ENCODE measurements at regions not wholly inside any gene's neighbourhood (a gene's known extent, or its start where the extent isn't known, plus 50 kb on each side); places are given as distances from the start of the nearest gene placed in this dataset.
"Not testable (repeated sequence)": the region's sequence is repeated elsewhere in the genome, so short reads cannot be mapped to it uniquely, and the experiment has no call there.

- no peak for DNase-seq
Observed at GRCh38 chr2:200102971-200103370, 147.6 kb downstream of the MAIP1 start.

GRCh38 chr2:200104015-200104414, 148.6 kb downstream of the MAIP1 start:
- no peak for DNase-seq

GRCh38 chr2:200107514-200108217, 152.3 kb downstream of the MAIP1 start:
- no peak for DNase-seq

GRCh38 chr2:200109421-200109820, 154.0 kb downstream of the MAIP1 start:
- DNase-seq = no peak

GRCh38 chr2:200110381-200110780, 155.0 kb downstream of the MAIP1 start:
- no peak for DNase-seq

- not testable (repeated sequence) for DNase-seq
Observed at GRCh38 chr2:200113016-200113799, 157.8 kb downstream of the MAIP1 start.

GRCh38 chr2:200119236-200119635, 163.9 kb downstream of the MAIP1 start:
- no peak for DNase-seq

- no peak for DNase-seq
Observed at GRCh38 chr2:200121931-200122330, 166.5 kb downstream of the MAIP1 start.

GRCh38 chr2:200122683-200123082, 167.3 kb downstream of the MAIP1 start:
- no peak for DNase-seq

GRCh38 chr2:200124665-200125368, 169.4 kb downstream of the MAIP1 start:
- not testable (repeated sequence) for DNase-seq

- no peak for DNase-seq
Observed at GRCh38 chr2:200125444-200126284, 170.3 kb downstream of the MAIP1 start.

GRCh38 chr2:200126285-200126670, 170.9 kb downstream of the MAIP1 start:
- not testable (repeated sequence) for DNase-seq

GRCh38 chr2:200126680-200127079, 171.3 kb downstream of the MAIP1 start:
- not testable (repeated sequence) for DNase-seq

GRCh38 chr2:200127848-200128247, 172.5 kb downstream of the MAIP1 start:
- DNase-seq = no peak

GRCh38 chr2:200128296-200128695, 172.9 kb downstream of the MAIP1 start:
- DNase-seq = no peak

GRCh38 chr2:200129721-200130462, 174.5 kb downstream of the MAIP1 start:
- no peak for DNase-seq

GRCh38 chr2:200130762-200131166, 175.4 kb downstream of the MAIP1 start:
- DNase-seq = no peak

- DNase-seq = no peak
Observed at GRCh38 chr2:200131307-200131706, 175.2 kb upstream of the SPATS2L start.

- no peak for DNase-seq
Observed at GRCh38 chr2:200135082-200135481, 171.4 kb upstream of the SPATS2L start.

- no peak for DNase-seq
Observed at GRCh38 chr2:200136655-200137054, 169.8 kb upstream of the SPATS2L start.

- DNase-seq = no peak
Observed at GRCh38 chr2:200137271-200137670, 169.2 kb upstream of the SPATS2L start.

- DNase-seq = no peak
Observed at GRCh38 chr2:200137691-200138090, 168.8 kb upstream of the SPATS2L start.

All from T-helper 2 cell (primary cell).